ENCODE measurements at regions not wholly inside any gene's neighbourhood (a gene's known extent, or its start where the extent isn't known, plus 50 kb on each side); places are given as distances from the start of the nearest gene placed in this dataset.

GRCh38 chr2:217570394-217570793 is 432.4 kb downstream of the TNS1 start:
- no peak for DNase-seq

DNA sequence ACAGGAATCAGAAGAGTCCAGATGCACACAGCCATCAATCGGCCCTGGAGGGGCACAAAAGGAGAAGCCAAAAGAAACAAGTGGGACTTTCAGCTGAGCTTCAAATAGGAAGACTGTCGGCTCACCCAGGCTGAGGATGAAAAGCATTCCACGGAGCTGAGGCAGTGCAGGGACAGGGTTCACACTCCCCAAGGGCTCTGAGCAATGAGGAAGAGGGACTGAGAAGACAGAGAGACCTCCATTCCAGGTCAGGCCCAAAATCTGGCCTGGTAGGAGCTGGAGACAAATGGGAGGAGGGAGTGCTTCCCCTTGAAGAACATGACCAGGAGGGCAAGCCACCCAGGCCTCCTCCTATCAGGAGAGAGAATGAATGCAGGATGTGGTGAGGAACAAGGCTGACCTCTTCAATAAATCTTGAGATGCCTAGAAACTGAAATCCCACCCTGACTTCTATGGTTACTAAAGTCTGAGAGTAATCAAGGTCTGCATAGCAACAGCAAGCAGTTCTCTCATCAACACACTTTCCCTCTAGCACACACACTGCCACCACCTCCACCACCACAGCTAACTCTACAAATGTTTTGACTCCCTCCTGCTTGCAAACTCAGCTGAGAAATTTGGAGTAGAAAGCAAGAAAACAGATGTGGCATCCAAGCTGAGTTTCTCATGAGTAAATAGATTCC is 434.4 kb downstream of the TNS1 start:
- no peak for DNase-seq

- DNase-seq: no peak
Measured at GRCh38 chr2:217563565-217563964, 439.2 kb downstream of the TNS1 start.

DNA sequence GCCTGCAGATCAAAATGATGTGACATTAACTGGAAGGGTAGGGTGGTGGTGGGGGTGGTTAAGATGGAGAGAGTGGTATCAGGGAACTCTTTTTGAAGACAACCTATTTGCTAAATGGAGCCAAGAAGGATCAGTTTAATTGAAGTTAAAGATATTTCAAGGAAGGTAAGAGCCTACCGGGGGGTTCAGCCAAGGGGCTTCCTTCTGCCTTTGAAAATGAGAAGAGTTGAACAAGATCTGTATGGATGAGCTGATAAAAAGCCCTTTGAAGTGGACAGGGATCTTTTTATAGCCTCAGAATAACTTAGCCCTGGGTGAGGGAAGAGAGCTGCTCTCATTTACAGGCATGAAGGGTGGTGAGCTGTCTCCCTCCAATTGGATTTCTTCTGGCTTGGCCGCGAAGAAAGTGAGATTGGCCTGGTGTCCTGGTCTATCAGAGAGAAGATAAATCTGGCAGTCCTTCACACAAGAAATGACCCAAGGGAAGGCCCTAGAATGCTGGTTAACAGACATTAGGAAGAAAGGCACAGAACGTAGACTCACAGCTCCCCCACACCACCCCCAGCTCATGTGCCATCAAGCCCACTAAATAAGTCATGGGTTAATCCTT is 439.8 kb downstream of the TNS1 start:
- DNase-seq: no peak

DNA sequence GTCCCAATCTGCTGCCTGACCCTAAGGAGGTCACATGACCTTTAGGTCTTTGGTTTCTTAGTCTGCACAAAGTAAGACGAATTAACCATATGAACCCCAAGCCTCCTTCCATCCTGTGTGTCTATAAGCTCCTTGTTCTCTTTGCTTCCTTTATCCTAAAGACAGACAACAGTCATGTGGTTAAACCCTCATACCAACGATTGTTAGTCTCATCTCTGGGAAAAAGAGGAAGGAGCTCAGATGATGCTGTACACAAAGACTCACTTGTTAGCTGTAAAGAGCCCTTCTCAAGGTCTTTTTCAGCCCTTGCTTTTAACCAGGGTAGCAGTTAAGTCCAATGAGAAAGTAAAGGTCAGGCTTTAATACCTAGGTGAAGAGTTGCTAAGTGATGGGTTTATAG is 443.7 kb downstream of the TNS1 start:
- DNase-seq: no peak

GRCh38 chr2:217555081-217555876 is 447.5 kb downstream of the TNS1 start:
- no peak for DNase-seq

GRCh38 chr2:217553679-217554078 is 449.1 kb downstream of the TNS1 start:
- DNase-seq: no peak

- DNase-seq: no peak
Measured at GRCh38 chr2:217553202-217553601, 449.6 kb downstream of the TNS1 start.

- DNase-seq: no peak
Measured at GRCh38 chr2:217552081-217552480, 450.7 kb downstream of the TNS1 start.

DNA sequence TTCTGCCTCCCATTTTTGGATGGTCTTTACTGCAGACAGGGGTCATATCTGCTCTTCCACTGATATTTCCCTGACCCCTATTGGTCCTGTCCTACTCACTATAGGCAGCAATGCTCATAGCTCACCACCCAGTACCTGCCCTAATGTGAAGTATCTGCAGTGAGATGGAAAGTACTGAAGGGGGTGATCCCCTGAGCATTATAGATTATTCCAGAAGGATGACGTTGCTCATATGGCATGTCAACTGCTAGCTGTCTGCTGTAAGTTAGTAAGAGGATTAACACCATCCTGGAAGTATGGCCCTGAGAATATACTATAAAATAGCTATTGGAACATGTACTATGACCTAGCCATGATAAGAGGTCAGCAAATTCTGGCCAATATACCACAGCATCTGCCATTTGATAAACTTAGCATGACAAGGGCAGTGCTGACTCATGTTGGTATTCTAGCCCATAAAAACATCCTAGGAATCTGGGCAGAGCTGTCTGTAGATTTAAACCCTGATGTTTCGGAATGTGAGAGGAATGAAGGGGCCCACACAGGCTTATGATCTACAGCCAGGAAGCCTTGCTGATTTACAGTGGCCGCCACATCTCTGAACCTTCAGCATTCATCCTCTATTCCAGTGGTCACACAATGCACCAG is 451.4 kb downstream of the TNS1 start:
- DNase-seq: no peak

- DNase-seq: no peak
Measured at GRCh38 chr2:217539126-217539525, 463.7 kb downstream of the TNS1 start.

DNA sequence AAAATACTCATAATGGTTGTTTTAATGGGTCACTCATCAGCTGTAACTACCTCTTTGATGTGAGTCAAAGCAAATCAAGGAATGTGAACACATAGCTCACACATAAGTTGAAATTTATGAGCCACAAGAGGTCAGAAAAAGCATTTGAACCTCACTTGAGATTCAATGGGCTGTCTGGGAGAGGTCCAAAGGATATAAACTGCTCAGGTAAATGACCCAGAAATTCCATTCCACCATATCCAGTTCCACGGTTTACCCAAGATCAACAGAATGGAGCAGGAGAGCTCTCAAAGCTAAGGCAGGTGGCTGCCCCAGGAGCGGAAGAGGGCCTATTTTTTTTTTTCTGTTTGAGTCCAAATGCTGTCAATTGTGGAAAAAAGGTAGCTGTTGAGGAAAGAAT is 464.1 kb downstream of the TNS1 start:
- no peak for DNase-seq

GRCh38 chr2:217535957-217536708 is 466.7 kb downstream of the TNS1 start:
- no peak for DNase-seq

- DNase-seq: no peak
Measured at GRCh38 chr2:217530392-217531090, 472.3 kb downstream of the TNS1 start.

DNA sequence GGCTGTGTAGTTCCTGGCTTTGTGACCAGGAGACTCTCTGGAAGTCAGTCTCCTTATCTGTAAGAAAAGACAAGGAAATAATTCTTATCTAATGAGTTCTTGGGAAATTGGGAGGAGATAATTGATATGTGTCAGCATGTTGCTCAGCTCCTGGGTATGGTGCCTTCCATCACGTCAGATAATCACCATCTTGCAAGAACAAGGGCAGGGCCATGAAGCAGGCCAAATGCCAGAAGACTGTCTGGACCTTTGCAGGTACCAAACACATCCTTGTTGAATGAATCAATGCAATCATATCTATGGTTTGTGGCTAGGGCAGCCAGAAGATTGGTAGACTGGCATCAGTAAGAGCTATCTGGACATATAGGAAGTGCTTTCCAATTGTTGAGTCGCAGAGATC is 473.5 kb downstream of the TNS1 start:
- no peak for DNase-seq

GRCh38 chr2:217527590-217528202 is 475.1 kb downstream of the TNS1 start:
- DNase-seq: no peak

GRCh38 chr2:217525076-217525475 is 477.7 kb downstream of the TNS1 start:
- DNase-seq: no peak

GRCh38 chr2:217523286-217523685 is 479.5 kb downstream of the TNS1 start:
- DNase-seq: no peak

- DNase-seq: no peak
Measured at GRCh38 chr2:217521820-217522219, 481.0 kb downstream of the TNS1 start.

- DNase-seq: no peak
Measured at GRCh38 chr2:217520356-217521010, 482.3 kb downstream of the TNS1 start.

DNA sequence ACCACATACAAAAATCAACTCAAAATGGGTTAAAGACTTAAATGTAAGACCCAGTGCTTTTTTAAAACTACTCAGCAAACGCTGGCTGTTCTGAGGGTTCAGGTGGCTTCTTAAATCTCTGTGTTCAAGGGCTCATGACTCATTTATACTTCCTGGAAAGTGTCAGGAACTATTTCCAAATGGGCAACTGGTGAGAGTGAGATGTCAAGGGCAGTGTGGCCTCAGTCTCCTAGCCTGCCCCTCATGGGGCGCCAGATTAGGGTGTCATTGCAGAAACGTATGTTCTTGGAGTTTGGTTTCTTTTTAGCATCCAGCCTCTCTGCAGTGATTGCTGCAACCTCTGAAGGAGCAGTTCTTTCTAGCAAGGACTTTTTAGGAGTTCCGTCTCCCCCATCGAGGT is 485.4 kb downstream of the TNS1 start:
- no peak for DNase-seq

Measured in activated effector memory CD4-positive, alpha-beta T cell treated with anti-CD3 and anti-CD28 coated beads, Interleukin-2, amount 50 U/mL, for 16 hours (primary cell).